ENCODE measurements at regions not wholly inside any gene's neighbourhood (a gene's known extent, or its start where the extent isn't known, plus 50 kb on each side); places are given as distances from the start of the nearest gene placed in this dataset.

DNA sequence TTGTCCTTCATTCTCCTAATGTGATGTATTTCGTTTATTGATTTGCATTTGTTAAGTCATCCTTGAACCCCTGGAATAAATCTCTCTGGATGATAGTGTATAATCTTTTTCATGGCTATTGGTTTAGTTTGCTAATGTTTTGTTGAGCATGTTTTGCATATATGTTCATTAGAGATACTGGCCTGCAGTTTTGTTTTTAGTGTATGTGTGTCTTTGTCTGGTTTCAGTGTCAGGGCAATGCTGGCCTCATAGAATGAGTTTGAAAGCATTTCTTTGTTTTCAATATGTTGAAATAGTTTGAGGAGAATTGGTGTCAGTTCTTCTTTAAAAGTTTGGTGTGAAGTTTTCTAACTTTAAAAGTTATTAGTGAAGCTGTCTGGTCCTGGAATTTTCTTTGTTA, 149.6 kb upstream of the ATP10B start:
- TF ChIP-seq, protein P1, sequence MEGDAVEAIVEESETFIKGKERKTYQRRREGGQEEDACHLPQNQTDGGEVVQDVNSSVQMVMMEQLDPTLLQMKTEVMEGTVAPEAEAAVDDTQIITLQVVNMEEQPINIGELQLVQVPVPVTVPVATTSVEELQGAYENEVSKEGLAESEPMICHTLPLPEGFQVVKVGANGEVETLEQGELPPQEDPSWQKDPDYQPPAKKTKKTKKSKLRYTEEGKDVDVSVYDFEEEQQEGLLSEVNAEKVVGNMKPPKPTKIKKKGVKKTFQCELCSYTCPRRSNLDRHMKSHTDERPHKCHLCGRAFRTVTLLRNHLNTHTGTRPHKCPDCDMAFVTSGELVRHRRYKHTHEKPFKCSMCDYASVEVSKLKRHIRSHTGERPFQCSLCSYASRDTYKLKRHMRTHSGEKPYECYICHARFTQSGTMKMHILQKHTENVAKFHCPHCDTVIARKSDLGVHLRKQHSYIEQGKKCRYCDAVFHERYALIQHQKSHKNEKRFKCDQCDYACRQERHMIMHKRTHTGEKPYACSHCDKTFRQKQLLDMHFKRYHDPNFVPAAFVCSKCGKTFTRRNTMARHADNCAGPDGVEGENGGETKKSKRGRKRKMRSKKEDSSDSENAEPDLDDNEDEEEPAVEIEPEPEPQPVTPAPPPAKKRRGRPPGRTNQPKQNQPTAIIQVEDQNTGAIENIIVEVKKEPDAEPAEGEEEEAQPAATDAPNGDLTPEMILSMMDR (IDR thresholded peaks at IDR 0.05): no peak
- TF ChIP-seq EP300 (IDR thresholded peaks at IDR 0.05): no peak
- no peak for TF ChIP-seq POLR2A (IDR thresholded peaks at IDR 0.05)
- no peak for TF ChIP-seq POLR2AphosphoS5 (IDR thresholded peaks at IDR 0.05)

Measured in gastroesophageal sphincter (tissue), 3 donors.